Left ventricle myocardium inferior (tissue), 1 donor: ENCODE measurements at regions not wholly inside any gene's neighbourhood (a gene's known extent, or its start where the extent isn't known, plus 50 kb on each side); places are given as distances from the start of the nearest gene placed in this dataset.
"Not testable (repeated sequence)": the region's sequence is repeated elsewhere in the genome, so short reads cannot be mapped to it uniquely, and the experiment has no call there.

Experiments
- DNase-seq: peaks from one replicate; pipeline ENCODE4 v3.0.0-alpha.2; 2020
- H3K27ac ChIP-seq: fragments of 200-600 bp; replicated peaks from 2 replicates; pipeline ENCODE4 v1.8.0; 2021
- H3K27me3 ChIP-seq: fragments of 200-600 bp; 2 replicates; pipeline ENCODE4 v1.8.0; 2021; ENCODE audit warnings: low read depth
- H3K36me3 ChIP-seq: fragments of 200-600 bp; 2 replicates; pipeline ENCODE4 v1.8.0; 2021
- H3K4me1 ChIP-seq: fragments of 200-600 bp; 2 replicates; pipeline ENCODE4 v1.8.0; 2021
- H3K4me3 ChIP-seq: fragments of 200-600 bp; 2 replicates; pipeline ENCODE4 v1.8.0; 2021; ENCODE audit warnings: mild to moderate bottlenecking, moderate library complexity
- H3K9me3 ChIP-seq: fragments of 200-600 bp; replicated peaks from 2 replicates; pipeline ENCODE4 v1.8.0; 2021
- CTCF ChIP-seq: fragments of 200-600 bp; IDR thresholded peaks from 2 replicates; pipeline ENCODE4 v1.8.0; 2021; ENCODE audit warnings: antibody characterized with exemption, mild to moderate bottlenecking, borderline replicate concordance
- intact Hi-C: fragments of 100-400 bp; cut with micrococcal nuclease; formaldehyde crosslinking; loops from one replicate; pipeline ENCODE4 v1.11.0; 2022
- donor health status: DM: no; HTN: yes; CAD: no; lungs with severe emphysema.

DNA sequence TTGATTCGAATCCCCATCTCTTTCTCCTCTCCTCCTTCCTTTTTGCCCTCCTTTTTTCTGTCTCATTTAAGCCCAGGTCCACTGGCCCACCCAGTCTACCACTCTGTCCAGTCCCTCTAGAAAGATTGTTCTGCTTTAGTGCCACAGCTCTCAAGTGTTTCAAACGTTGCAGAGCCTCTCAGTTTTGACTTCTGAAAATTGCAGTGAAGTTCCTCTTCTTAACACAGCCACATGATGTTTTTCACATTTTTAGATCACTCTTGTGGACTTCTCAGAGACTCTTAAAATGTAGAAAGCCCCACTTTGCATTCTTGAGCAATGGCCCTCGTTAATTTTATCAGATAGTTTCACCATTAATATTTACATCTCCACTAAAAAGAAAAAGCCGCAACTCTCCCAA, 253.1 kb downstream of the HAPSTR1 start:
- H3K36me3 ChIP-seq, result no peaks in the 10 kb centered on the region
- no peaks in the 10 kb centered on the region for H3K27me3 ChIP-seq
- DNase-seq, result no peak
- no peak overlapping the region for H3K27ac ChIP-seq
- no peak overlapping the region for H3K4me3 ChIP-seq
- TF ChIP-seq CTCF, result no peak
- H3K4me1 ChIP-seq, result peaks cover 14% of the 10 kb centered on the region
- peaks cover 30% of the 10 kb centered on the region for H3K9me3 ChIP-seq
- intact Hi-C loops, result no loop called here

GRCh38 chr16:9345046-9345445, 253.6 kb downstream of the HAPSTR1 start:
- intact Hi-C loops, result no loop called here
- H3K27ac ChIP-seq, result no peak overlapping the region

DNA sequence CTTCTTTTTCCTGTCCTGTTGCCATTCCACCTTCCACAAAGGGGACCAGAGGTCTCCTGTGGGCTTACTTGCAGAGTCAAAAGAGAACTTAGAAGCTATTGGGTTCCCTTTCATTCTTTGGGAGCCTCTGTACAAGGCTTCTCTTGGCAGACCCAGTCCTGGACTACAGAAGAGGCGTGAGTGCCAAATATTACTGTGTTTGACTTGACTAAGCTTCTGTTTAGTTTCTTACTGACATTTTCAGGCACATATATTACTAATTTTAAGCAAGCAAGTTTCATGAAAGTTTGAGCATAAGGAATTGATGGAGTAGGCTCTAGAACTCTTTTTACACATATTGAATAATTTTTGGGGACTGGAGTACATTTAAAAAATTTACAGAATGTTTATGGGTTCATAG, 254.4 kb downstream of the HAPSTR1 start:
- H3K9me3 ChIP-seq, result peaks cover 40% of the 10 kb centered on the region
- no peaks in the 10 kb centered on the region for H3K36me3 ChIP-seq
- DNase-seq, result no peak
- no peak overlapping the region for H3K4me3 ChIP-seq
- TF ChIP-seq CTCF, result no peak
- intact Hi-C loops, result no loop called here
- peaks cover 8% of the 10 kb centered on the region for H3K4me1 ChIP-seq
- H3K27me3 ChIP-seq, result no peaks in the 10 kb centered on the region
- no peak overlapping the region for H3K27ac ChIP-seq

More at GRCh38 chr16:9345046-9345445, 253.6 kb downstream of the HAPSTR1 start:
- no peak for TF ChIP-seq CTCF
- Histone ChIP-seq H3K36me3 (no peaks in the 10 kb centered on the region), H3K27me3 (no peaks in the 10 kb centered on the region), H3K4me3 (no peak overlapping the region), H3K9me3 (peaks cover 35% of the 10 kb centered on the region), H3K4me1 (peaks cover 14% of the 10 kb centered on the region)
- no peak for DNase-seq

GRCh38 chr16:9348912-9349311, 257.5 kb downstream of the HAPSTR1 start:
- Histone ChIP-seq H3K27me3 (no peaks in the 10 kb centered on the region), H3K36me3 (no peaks in the 10 kb centered on the region), H3K4me1 (no peaks in the 10 kb centered on the region), H3K4me3 (no peak overlapping the region), H3K27ac (no peak overlapping the region), H3K9me3 (peaks cover 44% of the 10 kb centered on the region)
- intact Hi-C loops, result no loop called here
- no peak for TF ChIP-seq CTCF
- DNase-seq, result no peak

- DNase-seq, H3K36me3 ChIP-seq, intact Hi-C loops, H3K27ac ChIP-seq, H3K27me3 ChIP-seq, H3K4me3 ChIP-seq, H3K4me1 ChIP-seq: not testable (repeated sequence)
- peaks cover 44% of the 10 kb centered on the region for H3K9me3 ChIP-seq
These were observed 258.0 kb downstream of the HAPSTR1 start for GRCh38 chr16:9349373-9349960.

GRCh38 chr16:9350119-9350799, 258.8 kb downstream of the HAPSTR1 start:
- H3K4me1 ChIP-seq, H3K27me3 ChIP-seq, intact Hi-C loops, H3K4me3 ChIP-seq, H3K27ac ChIP-seq, H3K36me3 ChIP-seq, DNase-seq: not testable (repeated sequence)
- peaks cover 49% of the 10 kb centered on the region for H3K9me3 ChIP-seq
